ENCODE measurements at regions not wholly inside any gene's neighbourhood (a gene's known extent, or its start where the extent isn't known, plus 50 kb on each side); places are given as distances from the start of the nearest gene placed in this dataset.

DNA sequence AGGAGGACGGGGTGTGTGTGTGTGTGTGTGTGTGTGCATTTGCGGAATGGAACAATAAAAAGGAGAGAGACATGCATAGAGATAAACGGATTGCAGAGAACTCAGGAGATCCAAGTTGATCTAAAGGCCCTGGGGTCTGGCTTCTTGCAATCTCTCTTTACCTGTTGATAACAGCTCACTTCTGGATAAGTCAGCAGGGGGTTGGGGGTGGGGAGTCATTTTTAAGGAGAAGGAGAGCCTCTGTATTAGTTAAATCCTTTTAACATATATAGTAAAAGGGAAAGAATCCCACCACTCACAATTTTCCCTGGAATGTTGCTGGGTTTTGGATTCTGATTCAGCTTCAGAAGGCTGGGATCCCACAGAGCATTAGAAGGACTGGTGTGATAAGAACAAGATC lies 87.5 kb upstream of the MITF start:
- no peaks in the 10 kb centered on the region for H3K4me1 ChIP-seq
- TF ChIP-seq CTCF (IDR thresholded peaks at IDR 0.05; ENCODE audit: insufficient read depth in 1 of 2, low read depth in 1 of 2, low read length in 1 of 2, severe bottlenecking in 1 of 2, unreplicated experiment in 1 of 2), result no peak
- no peaks in the 10 kb centered on the region for H3K36me3 Mint-ChIP-seq (ENCODE audit: insufficient read depth, unreplicated experiment)
- peaks cover 20% of the 10 kb centered on the region for H3K27me3 Mint-ChIP-seq (ENCODE audit: insufficient read depth, unreplicated experiment)
- H3K4me3 ChIP-seq (ENCODE audit: low read depth, low read length), result no peak overlapping the region
- no peaks in the 10 kb centered on the region for H3K27me3 ChIP-seq (replicated peaks; ENCODE audit: control insufficient read depth, insufficient read depth, low read length)
- CTCF ChIA-PET, result no interaction called here
- POLR2A ChIA-PET, result no interaction called here
- H3K4me3 Mint-ChIP-seq (ENCODE audit: unreplicated experiment), result no peak overlapping the region
- no peak overlapping the region for H3K27ac Mint-ChIP-seq (ENCODE audit: unreplicated experiment)
- no TSS peak for BruUV-seq (replicated peaks)
- H3K9me3 ChIP-seq, result no peaks in the 10 kb centered on the region
- H3K4me1 Mint-ChIP-seq (ENCODE audit: low read depth, unreplicated experiment), result no peaks in the 10 kb centered on the region
- H3K9me3 Mint-ChIP-seq (ENCODE audit: unreplicated experiment), result no peaks in the 10 kb centered on the region
- no peak for DNase-seq
- H3K36me3 ChIP-seq (ENCODE audit: control insufficient read depth, insufficient read depth, low read length), result no peaks in the 10 kb centered on the region
- intact Hi-C loops (cut with micrococcal nuclease; ENCODE audit: unreplicated experiment), result no loop called here

DNA sequence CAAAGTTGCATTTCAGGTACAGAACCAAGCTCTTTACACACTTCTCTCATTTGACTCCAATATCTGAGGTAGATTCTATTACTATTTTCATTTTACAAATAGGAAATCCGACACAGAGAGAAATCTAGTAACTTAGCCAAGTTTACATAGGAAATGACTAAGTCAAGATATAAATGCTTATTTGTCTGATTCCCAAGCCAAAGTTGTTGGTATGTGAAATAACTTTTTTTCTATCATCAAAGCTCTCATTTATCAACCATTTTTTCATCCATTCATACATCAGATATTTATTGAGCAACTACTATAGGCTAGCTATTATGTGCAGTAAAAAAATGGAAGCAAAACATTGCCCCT lies 89.2 kb upstream of the MITF start:
- Histone ChIP-seq H3K9me3 (no peaks in the 10 kb centered on the region), H3K36me3 (ENCODE audit: control insufficient read depth, insufficient read depth, low read length) (no peaks in the 10 kb centered on the region), H3K27me3 (replicated peaks; ENCODE audit: control insufficient read depth, insufficient read depth, low read length) (no peaks in the 10 kb centered on the region), H3K4me1 (no peaks in the 10 kb centered on the region), H3K4me3 (ENCODE audit: low read depth, low read length) (no peak overlapping the region)
- Mint-ChIP-seq H3K9me3 (ENCODE audit: unreplicated experiment) (no peaks in the 10 kb centered on the region), H3K27me3 (ENCODE audit: insufficient read depth, unreplicated experiment) (peaks cover 23% of the 10 kb centered on the region), H3K27ac (ENCODE audit: unreplicated experiment) (no peak overlapping the region), H3K4me1 (ENCODE audit: low read depth, unreplicated experiment) (no peaks in the 10 kb centered on the region), H3K36me3 (ENCODE audit: insufficient read depth, unreplicated experiment) (no peaks in the 10 kb centered on the region), H3K4me3 (ENCODE audit: unreplicated experiment) (no peak overlapping the region)
- ChIA-PET POLR2A (no interaction called here), CTCF (no interaction called here)
- BruUV-seq (replicated peaks), result no TSS peak
- no peak for DNase-seq
- TF ChIP-seq CTCF (IDR thresholded peaks at IDR 0.05; ENCODE audit: insufficient read depth in 1 of 2, low read depth in 1 of 2, low read length in 1 of 2, severe bottlenecking in 1 of 2, unreplicated experiment in 1 of 2), result no peak
- intact Hi-C loops (cut with micrococcal nuclease; ENCODE audit: unreplicated experiment), result no loop called here

DNA sequence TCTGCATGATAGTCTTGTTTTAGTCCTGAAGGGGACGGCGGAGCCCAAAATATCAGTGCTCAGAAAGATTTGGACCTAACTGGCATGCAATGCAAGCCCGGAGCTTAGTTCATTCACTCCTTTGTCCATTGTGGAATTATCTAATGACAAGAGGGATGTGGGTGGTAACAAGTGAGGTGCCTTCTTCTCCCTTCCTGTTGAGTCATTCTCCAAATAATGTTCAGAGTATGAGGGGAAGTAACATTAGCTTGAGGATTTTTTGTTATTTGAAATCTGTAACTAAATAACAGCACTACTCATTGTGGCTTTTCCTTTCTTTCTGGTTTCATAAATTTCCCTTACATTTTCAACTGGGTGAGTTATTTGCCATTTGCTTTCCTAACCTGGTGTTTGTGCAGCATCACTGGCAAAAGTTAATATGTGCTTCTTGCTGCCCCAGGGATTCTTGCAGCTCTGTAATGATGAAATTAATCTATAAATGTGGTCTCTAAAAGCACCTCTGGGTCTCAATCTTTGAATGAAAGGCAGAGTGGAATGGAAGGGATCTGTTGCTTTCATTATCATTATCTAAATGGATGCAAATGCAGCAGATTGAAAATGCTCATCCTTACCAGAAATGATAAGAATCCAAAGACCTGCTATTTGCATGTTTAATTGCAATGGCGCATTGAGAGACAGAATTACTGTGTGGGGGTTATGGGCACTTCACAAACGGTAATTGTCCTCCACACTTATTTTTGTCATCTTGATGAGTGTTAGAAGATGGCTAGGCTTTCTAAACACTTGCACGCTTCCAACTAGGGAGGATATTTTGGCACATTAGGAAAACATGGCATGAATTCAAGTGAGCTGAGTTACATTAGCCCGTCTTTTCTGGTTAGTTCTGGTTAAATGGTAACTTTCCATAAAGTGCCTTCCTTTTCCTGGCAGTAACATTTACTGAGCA lies 89.9 kb upstream of the MITF start:
- intact Hi-C loops (cut with micrococcal nuclease; ENCODE audit: unreplicated experiment), result no loop called here
- no peaks in the 10 kb centered on the region for H3K9me3 Mint-ChIP-seq (ENCODE audit: unreplicated experiment)
- BruUV-seq (replicated peaks), result no TSS peak
- TF ChIP-seq CTCF (IDR thresholded peaks at IDR 0.05; ENCODE audit: insufficient read depth in 1 of 2, low read depth in 1 of 2, low read length in 1 of 2, severe bottlenecking in 1 of 2, unreplicated experiment in 1 of 2), result no peak
- Histone ChIP-seq H3K36me3 (ENCODE audit: control insufficient read depth, insufficient read depth, low read length) (no peaks in the 10 kb centered on the region), H3K4me1 (no peaks in the 10 kb centered on the region), H3K4me3 (ENCODE audit: low read depth, low read length) (no peak overlapping the region), H3K27me3 (replicated peaks; ENCODE audit: control insufficient read depth, insufficient read depth, low read length) (no peaks in the 10 kb centered on the region), H3K9me3 (no peaks in the 10 kb centered on the region)
- no peaks in the 10 kb centered on the region for H3K36me3 Mint-ChIP-seq (ENCODE audit: insufficient read depth, unreplicated experiment)
- H3K27ac Mint-ChIP-seq (ENCODE audit: unreplicated experiment), result no peak overlapping the region
- ChIA-PET CTCF (no interaction called here), POLR2A (no interaction called here)
- no peak for DNase-seq
- H3K27me3 Mint-ChIP-seq (ENCODE audit: insufficient read depth, unreplicated experiment), result peaks cover 23% of the 10 kb centered on the region
- H3K4me3 Mint-ChIP-seq (ENCODE audit: unreplicated experiment), result no peak overlapping the region
- H3K4me1 Mint-ChIP-seq (ENCODE audit: low read depth, unreplicated experiment), result no peaks in the 10 kb centered on the region
